OCI-LY7 (cell line): ENCODE measurements at regions not wholly inside any gene's neighbourhood (a gene's known extent, or its start where the extent isn't known, plus 50 kb on each side); places are given as distances from the start of the nearest gene placed in this dataset.
"Not testable (repeated sequence)": the region's sequence is repeated elsewhere in the genome, so short reads cannot be mapped to it uniquely, and the experiment has no call there.

Experiments used
- BruUV-seq: library from RNA; stranded (reverse); fragments of 400-500 nt; replicated peaks from 2 replicates; lab custom pipeline; 2021; lab: Mats Ljungman, UMichigan
- CTCF ChIA-PET: fragments of 300-600 bp; sonication (Branson Sonifier 250); formaldehyde crosslinking; loops from one replicate; lab custom pipeline; 2022; ENCODE audit warnings: antibody characterized with exemption; ENCODE audit not compliant: unreplicated experiment; lab: Charles Lee
- POLR2A ChIA-PET: fragments of 300-600 bp; sonication (Branson Sonifier 250); formaldehyde crosslinking; loops from one replicate; lab custom pipeline; 2022; ENCODE audit warnings: antibody characterized with exemption; lab: Charles Lee
- DNase-seq: peaks from one replicate; pipeline ENCODE4 v3.0.0-alpha.2; 2015; ENCODE audit warnings: low spot score
- H2AFZ ChIP-seq: fragments of 200-600 bp; sonication (generic), shearing (Covaris generic); 2 replicates; pipeline ENCODE4 v1.6.1; 2014; ENCODE audit warnings: mild to moderate bottlenecking, antibody characterized with exemption, low read length, moderate library complexity
- H3K27ac ChIP-seq: fragments of 200-600 bp; sonication (generic); 2 replicates; pipeline ENCODE4 v1.5.1; 2014; ENCODE audit warnings: mixed run types, low read depth, mild to moderate bottlenecking, moderate library complexity, low read length, inconsistent platforms; ENCODE audit not compliant: poor library complexity, severe bottlenecking
- H3K36me3 ChIP-seq: fragments of 200-600 bp; sonication (generic); 2 replicates; pipeline ENCODE4 v1.6.1; 2014; ENCODE audit warnings: mild to moderate bottlenecking, antibody characterized with exemption, low read length, moderate library complexity, mixed read lengths; ENCODE audit not compliant: insufficient read depth
- H3K4me1 ChIP-seq: fragments of 200-600 bp; sonication (generic); 2 replicates; pipeline ENCODE4 v1.5.1; 2014; ENCODE audit warnings: mild to moderate bottlenecking, low read length; ENCODE audit not compliant: insufficient read depth, poor library complexity, severe bottlenecking
- H3K4me2 ChIP-seq: fragments of 200-600 bp; sonication (generic); 2 replicates; pipeline ENCODE4 v1.6.1; 2014; ENCODE audit warnings: mild to moderate bottlenecking, low read length
- H3K4me3 ChIP-seq: fragments of 200-600 bp; sonication (generic); 2 replicates; pipeline ENCODE4 v1.5.1; 2014; ENCODE audit warnings: mild to moderate bottlenecking, low read depth, low read length; ENCODE audit not compliant: poor library complexity, severe bottlenecking
- H3K79me2 ChIP-seq: fragments of 200-600 bp; sonication (generic); 2 replicates; pipeline ENCODE4 v1.6.1; 2016; ENCODE audit warnings: low read depth, mild to moderate bottlenecking, low read length, moderate library complexity, mixed read lengths; ENCODE audit not compliant: insufficient read depth
- H3K9me2 ChIP-seq: fragments of 200-600 bp; sonication (generic); 2 replicates; pipeline ENCODE4 v1.6.1; 2016; ENCODE audit warnings: mild to moderate bottlenecking, low read length, mixed read lengths; ENCODE audit not compliant: insufficient read depth
- H3K9me3 ChIP-seq: fragments of 200-600 bp; sonication (generic); 2 replicates; pipeline ENCODE4 v1.6.1; 2014; ENCODE audit warnings: mild to moderate bottlenecking, mixed run types, low read length, mixed read lengths
- H4K20me1 ChIP-seq: fragments of 200-600 bp; sonication (generic); 2 replicates; pipeline ENCODE4 v1.6.1; 2014; ENCODE audit warnings: mild to moderate bottlenecking, antibody characterized with exemption, low read length, moderate library complexity, mixed read lengths; ENCODE audit not compliant: insufficient read depth
- intact Hi-C: fragments of 100-400 bp; cut with micrococcal nuclease; formaldehyde crosslinking; loops from one replicate; pipeline ENCODE4 v1.10.0; 2022; ENCODE audit not compliant: unreplicated experiment

DNA sequence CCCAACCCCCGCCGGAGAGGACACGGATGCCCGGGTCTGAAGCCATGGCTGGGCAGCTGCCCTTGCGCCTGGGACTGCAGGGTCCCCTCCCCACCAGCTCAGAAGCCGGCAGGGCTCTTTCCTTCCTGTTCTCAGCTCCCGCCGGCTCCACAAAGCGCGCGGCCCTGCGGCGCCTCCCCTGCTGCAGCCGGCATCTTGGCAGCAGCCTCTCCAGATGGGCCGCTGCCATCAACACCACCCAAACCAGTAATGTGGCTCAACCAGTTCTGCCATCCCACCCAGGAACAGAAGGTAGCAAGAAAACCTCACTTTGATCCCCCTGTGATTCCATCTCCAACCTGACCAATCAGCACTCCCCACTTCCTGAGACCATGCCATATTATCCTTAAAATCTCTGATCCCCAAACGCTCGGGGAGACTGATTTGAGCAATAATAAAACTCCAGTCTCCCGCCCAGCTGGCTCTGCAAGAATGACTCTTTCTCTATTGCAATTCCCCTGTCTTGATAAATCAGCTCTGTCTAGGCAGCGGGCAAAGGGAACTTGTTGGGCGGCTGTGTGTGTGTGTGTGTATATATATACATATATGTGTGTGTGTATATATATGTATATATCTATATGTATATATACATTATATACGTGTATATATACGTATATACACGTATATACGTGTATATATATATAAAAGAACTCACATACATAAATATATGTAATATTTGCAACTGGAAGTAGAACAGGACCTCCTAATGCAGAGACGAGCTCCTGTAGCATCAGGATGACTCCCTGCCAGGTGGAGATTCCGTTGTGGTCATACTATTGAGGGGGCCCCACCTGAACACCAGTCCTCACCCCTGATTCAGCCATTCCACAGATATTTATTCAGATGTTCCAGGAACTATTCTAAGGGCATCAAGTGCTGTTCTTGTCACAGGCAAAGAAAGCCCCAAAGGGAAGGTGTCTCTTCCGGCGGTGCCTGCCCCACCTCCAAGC lies 1674.9 kb downstream of the SPATA31A7 start:
- BruUV-seq, POLR2A ChIA-PET, H3K79me2 ChIP-seq, intact Hi-C loops, H3K9me2 ChIP-seq, H3K27ac ChIP-seq, H2AFZ ChIP-seq, H3K36me3 ChIP-seq, H3K4me1 ChIP-seq, H3K4me3 ChIP-seq, H3K4me2 ChIP-seq, CTCF ChIA-PET, H3K9me3 ChIP-seq, H4K20me1 ChIP-seq, DNase-seq: not testable (repeated sequence)

DNA sequence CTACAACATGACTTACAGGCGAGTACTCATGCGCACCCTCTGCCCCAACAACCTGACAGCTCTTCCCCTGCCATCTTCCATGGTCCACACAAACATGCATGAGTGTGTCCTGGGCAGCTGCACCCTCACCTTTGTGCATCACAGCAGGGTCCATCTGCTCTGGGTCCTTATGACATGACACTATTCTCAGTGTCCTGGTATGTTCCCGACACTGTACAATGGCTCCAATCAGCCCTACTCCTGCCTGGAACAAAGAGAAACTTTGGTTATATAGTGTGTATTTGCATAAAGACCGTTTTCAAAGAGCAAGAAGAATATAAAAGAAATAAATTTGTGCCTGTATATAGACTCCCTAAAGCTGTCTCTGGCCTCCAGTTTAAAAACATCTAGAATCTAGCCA lies 1679.2 kb downstream of the SPATA31A7 start:
- H3K9me3 ChIP-seq, CTCF ChIA-PET, H2AFZ ChIP-seq, POLR2A ChIA-PET, H3K4me1 ChIP-seq, H3K27ac ChIP-seq, BruUV-seq, H4K20me1 ChIP-seq, H3K9me2 ChIP-seq, H3K36me3 ChIP-seq, intact Hi-C loops, H3K79me2 ChIP-seq, H3K4me2 ChIP-seq, H3K4me3 ChIP-seq, DNase-seq: not testable (repeated sequence)

DNA sequence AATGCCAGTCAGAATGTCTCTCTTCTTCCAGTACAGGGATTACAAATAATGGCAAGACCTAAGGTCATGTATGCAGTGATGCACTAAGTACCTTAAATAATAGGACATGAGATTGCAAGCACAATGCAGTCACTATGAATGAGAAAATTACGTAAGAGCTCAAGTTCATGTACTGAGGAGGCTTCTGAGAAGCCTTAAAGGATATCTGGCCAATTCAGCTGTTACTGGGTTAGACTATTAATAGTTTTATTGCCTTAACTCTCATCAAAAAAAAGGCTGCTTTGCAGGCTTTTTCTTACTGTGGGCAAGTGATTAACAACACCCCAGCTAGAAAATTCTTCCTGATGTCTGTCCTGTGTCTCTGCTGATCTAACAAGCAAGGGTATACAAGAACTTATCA lies 1681.9 kb downstream of the SPATA31A7 start:
- POLR2A ChIA-PET, H2AFZ ChIP-seq, intact Hi-C loops, H4K20me1 ChIP-seq, H3K4me2 ChIP-seq, H3K4me3 ChIP-seq, H3K27ac ChIP-seq, H3K9me2 ChIP-seq, DNase-seq, BruUV-seq, H3K79me2 ChIP-seq, CTCF ChIA-PET, H3K4me1 ChIP-seq, H3K9me3 ChIP-seq, H3K36me3 ChIP-seq: not testable (repeated sequence)

DNA sequence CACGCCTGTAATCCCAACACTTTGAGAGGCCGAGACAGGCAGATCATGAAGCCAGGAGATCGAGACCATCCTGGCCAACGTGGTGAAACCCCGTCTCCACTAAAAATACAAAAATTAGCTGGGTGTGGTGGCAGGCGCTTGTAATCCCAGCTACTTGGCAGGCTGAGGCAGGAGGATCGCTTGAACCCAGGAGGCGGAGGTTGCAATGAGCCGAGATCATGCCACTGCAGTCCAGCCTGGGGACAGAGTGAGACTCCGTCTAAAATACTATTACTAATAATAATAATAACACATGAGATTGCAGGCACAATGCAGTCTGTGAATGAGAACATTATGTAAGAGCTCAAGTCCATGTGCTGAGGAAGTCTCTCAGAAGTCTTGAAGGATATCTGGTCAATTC lies 1684.4 kb downstream of the SPATA31A7 start:
- DNase-seq, H3K36me3 ChIP-seq, H3K4me2 ChIP-seq, H4K20me1 ChIP-seq, POLR2A ChIA-PET, CTCF ChIA-PET, H3K27ac ChIP-seq, H3K4me1 ChIP-seq, H3K4me3 ChIP-seq, H3K9me3 ChIP-seq, H3K9me2 ChIP-seq, H2AFZ ChIP-seq, intact Hi-C loops, H3K79me2 ChIP-seq, BruUV-seq: not testable (repeated sequence)

DNA sequence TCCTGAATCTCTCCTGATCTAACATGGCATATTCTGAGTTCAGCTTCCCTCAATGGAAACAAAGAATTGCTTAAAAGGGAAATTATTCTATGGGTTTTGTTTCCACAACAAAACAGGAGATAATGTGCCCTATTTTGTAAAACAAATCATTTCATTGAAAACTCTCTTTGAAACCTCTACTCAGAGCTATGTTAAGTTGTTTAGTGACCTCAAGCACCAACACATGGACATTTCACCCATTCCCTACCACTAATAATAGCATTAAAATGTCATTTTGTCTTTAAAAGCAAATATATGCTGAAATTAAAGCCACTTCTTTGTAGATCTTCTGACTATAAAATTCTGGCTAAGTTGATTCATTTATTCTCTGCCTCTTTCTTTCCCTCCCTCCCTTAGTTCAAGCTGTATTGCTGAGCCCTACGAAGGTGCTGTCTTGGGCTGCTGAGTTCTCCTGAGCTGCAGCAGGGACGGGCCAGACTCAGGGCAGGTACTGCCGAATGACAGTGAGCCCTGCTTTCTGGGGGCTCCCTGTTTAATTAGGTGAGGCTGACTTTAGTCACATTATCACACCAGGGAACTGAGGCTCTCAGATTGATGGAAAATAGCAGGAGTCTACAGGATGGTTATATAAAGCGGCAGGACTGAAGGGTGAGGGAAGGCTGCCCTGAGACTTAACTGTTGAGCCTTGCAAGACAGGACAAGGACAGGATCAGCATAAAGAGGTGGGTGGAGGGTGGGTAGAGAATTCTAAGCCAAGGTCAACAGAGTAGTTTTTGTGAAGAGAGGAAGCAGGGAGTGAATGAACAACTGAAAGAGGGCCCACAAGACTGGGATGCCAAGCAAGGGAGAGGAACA lies 1685.1 kb downstream of the SPATA31A7 start:
- BruUV-seq, POLR2A ChIA-PET: not testable (repeated sequence)

DNA sequence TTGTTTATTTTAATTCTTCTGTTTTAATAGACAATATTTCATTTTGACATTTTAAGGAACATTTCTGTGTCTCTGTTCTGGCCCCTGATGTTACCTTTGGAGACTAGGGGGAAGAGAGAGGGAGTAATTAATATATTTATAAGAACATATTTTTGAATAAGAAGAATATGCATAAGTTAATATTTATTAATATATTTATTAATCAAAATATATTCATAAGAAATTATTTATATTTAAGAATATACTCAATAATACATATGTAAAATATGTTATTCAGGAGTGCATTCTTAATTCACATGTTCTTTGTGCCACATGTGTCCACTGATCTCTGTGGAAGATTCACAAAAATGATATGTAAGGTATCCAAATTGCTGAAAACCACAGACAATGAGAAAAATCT lies 1687.7 kb downstream of the SPATA31A7 start:
- not testable (repeated sequence) for BruUV-seq

More for the DNA sequence above, 1685.1 kb downstream of the SPATA31A7 start:
- H3K4me2 ChIP-seq, H3K4me3 ChIP-seq, H4K20me1 ChIP-seq, H3K79me2 ChIP-seq, CTCF ChIA-PET, H3K4me1 ChIP-seq, DNase-seq, H3K9me2 ChIP-seq, H2AFZ ChIP-seq, H3K36me3 ChIP-seq, H3K27ac ChIP-seq, H3K9me3 ChIP-seq, intact Hi-C loops: not testable (repeated sequence)

More for the DNA sequence above, 1687.7 kb downstream of the SPATA31A7 start:
- POLR2A ChIA-PET, H2AFZ ChIP-seq, DNase-seq, H3K4me2 ChIP-seq, H3K36me3 ChIP-seq, CTCF ChIA-PET, H3K4me3 ChIP-seq, H4K20me1 ChIP-seq, H3K27ac ChIP-seq, intact Hi-C loops, H3K9me3 ChIP-seq, H3K9me2 ChIP-seq, H3K79me2 ChIP-seq, H3K4me1 ChIP-seq: not testable (repeated sequence)
